ENCODE measurements at regions not wholly inside any gene's neighbourhood (a gene's known extent, or its start where the extent isn't known, plus 50 kb on each side); places are given as distances from the start of the nearest gene placed in this dataset.

DNA sequence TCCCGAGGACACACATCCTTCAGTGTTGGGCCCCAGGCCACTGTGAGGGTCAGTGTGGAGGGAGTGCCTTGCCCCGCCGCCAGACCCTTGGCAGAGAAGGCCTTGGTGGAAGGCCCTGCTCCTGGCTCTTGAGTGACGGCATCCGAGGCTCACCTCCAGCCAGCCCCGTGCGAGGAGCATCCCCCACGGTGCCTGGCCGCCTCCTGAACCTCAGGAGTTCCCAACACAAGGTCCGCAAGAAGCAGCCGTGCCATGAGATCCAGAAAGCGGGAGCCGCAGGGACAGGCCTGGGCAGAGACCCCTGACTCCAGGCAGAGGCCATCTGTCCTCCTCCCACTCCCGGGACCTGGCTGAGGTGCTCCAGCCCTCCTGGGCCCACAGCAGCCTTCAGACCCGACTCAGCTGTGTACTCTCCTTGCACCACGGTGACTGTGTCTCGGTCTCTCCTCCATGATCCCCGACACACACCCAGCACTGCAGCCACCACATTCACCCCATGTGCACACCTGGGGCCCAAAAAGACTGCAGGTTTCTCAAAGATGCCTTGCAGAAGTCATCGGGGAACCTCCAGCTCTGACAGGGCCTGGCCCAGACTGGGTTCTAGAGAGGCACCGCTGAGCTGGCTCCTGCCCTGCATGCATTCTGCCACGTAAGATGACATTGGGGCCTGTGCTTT, 870.2 kb downstream of the BRD1 start:
- no peaks in the 10 kb centered on the region for H3K4me1 ChIP-seq (ENCODE audit: insufficient read depth, low read length)
- H3K27me3 ChIP-seq (ENCODE audit: insufficient read depth, low read length) = no peaks in the 10 kb centered on the region
- H3K36me3 ChIP-seq (ENCODE audit: insufficient read depth, low read length) = no peaks in the 10 kb centered on the region
- no peak overlapping the region for H3K4me3 ChIP-seq (ENCODE audit: low read length)
- no peak overlapping the region for H2AFZ ChIP-seq (ENCODE audit: low read depth, low read length)
- no peaks in the 10 kb centered on the region for H3K9me3 ChIP-seq (ENCODE audit: low read length)

DNA sequence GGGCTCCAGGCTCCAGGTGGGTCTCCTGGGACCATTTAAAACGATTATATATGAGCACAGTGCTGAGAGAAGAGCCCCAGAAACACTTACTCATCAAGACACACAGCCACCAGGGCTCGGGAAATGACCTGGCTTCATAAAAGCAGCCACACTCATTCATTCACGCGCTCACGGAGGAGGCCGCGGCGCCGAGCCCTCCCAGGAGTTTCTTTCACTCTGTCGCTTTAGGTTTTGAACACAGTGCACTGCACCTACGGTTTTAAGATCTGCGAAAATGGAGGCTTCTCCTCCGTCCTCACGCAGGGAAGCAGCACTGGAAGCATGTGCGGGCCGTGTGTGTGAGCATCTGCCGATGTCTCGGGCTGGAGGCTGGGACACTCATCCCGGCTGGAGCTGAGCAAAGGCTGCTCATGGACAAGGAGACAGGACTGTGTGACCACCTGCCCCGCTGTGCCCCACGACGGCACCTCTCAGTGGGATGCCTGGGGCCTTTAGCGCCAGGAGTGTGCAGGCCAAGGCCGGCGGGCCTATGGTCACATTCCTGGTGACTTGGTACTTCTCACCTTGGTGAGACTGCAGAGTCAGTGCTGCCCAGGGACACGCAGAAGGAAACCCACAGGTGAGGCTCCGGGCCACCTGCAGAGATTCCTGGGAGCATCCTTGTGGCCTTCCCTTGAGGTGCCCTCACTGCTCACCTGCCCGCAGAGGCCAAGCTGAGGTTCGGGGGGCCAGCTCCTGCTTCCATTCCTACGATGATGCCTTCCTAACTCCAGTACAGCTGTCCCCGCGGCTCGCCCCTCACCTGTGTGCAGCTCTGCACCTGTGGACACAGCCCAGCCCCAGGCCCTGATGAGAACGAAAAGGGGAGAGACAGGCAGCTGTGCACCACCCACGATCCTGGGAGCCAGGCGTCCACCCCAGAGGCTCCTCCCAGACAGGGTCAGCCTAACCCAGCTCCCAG, 872.0 kb downstream of the BRD1 start:
- H3K4me3 ChIP-seq (ENCODE audit: low read length) = no peak overlapping the region
- no peaks in the 10 kb centered on the region for H3K27me3 ChIP-seq (ENCODE audit: insufficient read depth, low read length)

GRCh38 chr22:48954781-48955311, 872.8 kb downstream of the BRD1 start:
- Histone ChIP-seq H3K27me3 (ENCODE audit: insufficient read depth, low read length) (no peaks in the 10 kb centered on the region), H3K4me1 (ENCODE audit: insufficient read depth, low read length) (no peaks in the 10 kb centered on the region), H2AFZ (ENCODE audit: low read depth, low read length) (no peak overlapping the region), H3K9me3 (ENCODE audit: low read length) (no peaks in the 10 kb centered on the region), H3K4me3 (ENCODE audit: low read length) (no peak overlapping the region), H3K36me3 (ENCODE audit: insufficient read depth, low read length) (no peaks in the 10 kb centered on the region)

More for the DNA sequence above, 872.0 kb downstream of the BRD1 start:
- H3K9me3 ChIP-seq (ENCODE audit: low read length) = no peaks in the 10 kb centered on the region
- H2AFZ ChIP-seq (ENCODE audit: low read depth, low read length) = no peak overlapping the region
- H3K36me3 ChIP-seq (ENCODE audit: insufficient read depth, low read length) = no peaks in the 10 kb centered on the region
- no peaks in the 10 kb centered on the region for H3K4me1 ChIP-seq (ENCODE audit: insufficient read depth, low read length)

GRCh38 chr22:48953830-48954229, 873.8 kb downstream of the BRD1 start:
- H3K27me3 ChIP-seq (ENCODE audit: insufficient read depth, low read length) = no peaks in the 10 kb centered on the region
- H2AFZ ChIP-seq (ENCODE audit: low read depth, low read length) = no peak overlapping the region
- no peaks in the 10 kb centered on the region for H3K9me3 ChIP-seq (ENCODE audit: low read length)
- no peaks in the 10 kb centered on the region for H3K4me1 ChIP-seq (ENCODE audit: insufficient read depth, low read length)
- no peak overlapping the region for H3K4me3 ChIP-seq (ENCODE audit: low read length)
- H3K36me3 ChIP-seq (ENCODE audit: insufficient read depth, low read length) = no peaks in the 10 kb centered on the region

DNA sequence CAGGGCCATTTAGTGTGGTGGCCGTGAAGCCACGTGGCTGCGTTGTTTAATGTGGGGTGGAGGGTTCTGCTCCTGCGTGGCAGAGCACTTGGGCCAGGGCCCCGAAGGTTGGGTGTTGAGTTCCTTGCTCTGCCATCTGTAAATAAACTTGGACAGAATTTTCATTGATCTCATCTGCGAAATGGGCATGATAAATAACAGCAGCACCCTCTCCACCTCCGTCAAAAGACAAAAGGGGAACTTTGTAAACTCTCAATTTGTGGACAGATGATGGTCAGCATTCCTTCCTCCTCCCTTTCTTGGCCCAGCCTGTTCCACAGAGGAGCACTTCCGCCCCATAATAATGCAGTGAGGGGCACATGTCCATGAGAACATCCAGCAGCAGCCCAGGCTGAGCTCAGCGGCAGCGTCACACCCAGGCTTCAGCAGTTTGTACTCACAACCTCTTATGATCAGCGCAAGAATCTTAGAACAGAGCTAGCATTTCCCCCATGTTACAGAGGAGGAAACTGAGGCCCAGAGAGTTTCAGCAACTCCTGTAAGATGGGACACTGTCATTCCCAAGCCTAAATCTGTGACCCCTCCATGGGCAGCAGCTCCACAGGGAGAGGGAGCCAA, 874.5 kb downstream of the BRD1 start:
- H3K9me3 ChIP-seq (ENCODE audit: low read length) = no peaks in the 10 kb centered on the region
- H3K4me1 ChIP-seq (ENCODE audit: insufficient read depth, low read length) = no peaks in the 10 kb centered on the region
- H3K36me3 ChIP-seq (ENCODE audit: insufficient read depth, low read length) = no peaks in the 10 kb centered on the region
- H3K27me3 ChIP-seq (ENCODE audit: insufficient read depth, low read length) = no peaks in the 10 kb centered on the region
- H2AFZ ChIP-seq (ENCODE audit: low read depth, low read length) = no peak overlapping the region
- no peak overlapping the region for H3K4me3 ChIP-seq (ENCODE audit: low read length)

- Histone ChIP-seq H3K36me3 (ENCODE audit: insufficient read depth, low read length) (no peaks in the 10 kb centered on the region), H3K4me1 (ENCODE audit: insufficient read depth, low read length) (no peaks in the 10 kb centered on the region), H2AFZ (ENCODE audit: low read depth, low read length) (no peak overlapping the region), H3K4me3 (ENCODE audit: low read length) (no peak overlapping the region), H3K9me3 (ENCODE audit: low read length) (no peaks in the 10 kb centered on the region), H3K27me3 (ENCODE audit: insufficient read depth, low read length) (no peaks in the 10 kb centered on the region)
Measured at GRCh38 chr22:48952256-48953102, 875.2 kb downstream of the BRD1 start.

GRCh38 chr22:48951836-48952235, 875.8 kb downstream of the BRD1 start:
- H3K9me3 ChIP-seq (ENCODE audit: low read length) = no peaks in the 10 kb centered on the region
- H3K27me3 ChIP-seq (ENCODE audit: insufficient read depth, low read length) = no peaks in the 10 kb centered on the region
- H3K4me3 ChIP-seq (ENCODE audit: low read length) = no peak overlapping the region
- no peaks in the 10 kb centered on the region for H3K36me3 ChIP-seq (ENCODE audit: insufficient read depth, low read length)
- H3K4me1 ChIP-seq (ENCODE audit: insufficient read depth, low read length) = no peaks in the 10 kb centered on the region
- H2AFZ ChIP-seq (ENCODE audit: low read depth, low read length) = no peak overlapping the region

GRCh38 chr22:48950151-48950915, 877.3 kb downstream of the BRD1 start:
- no peaks in the 10 kb centered on the region for H3K4me1 ChIP-seq (ENCODE audit: insufficient read depth, low read length)
- H3K36me3 ChIP-seq (ENCODE audit: insufficient read depth, low read length) = no peaks in the 10 kb centered on the region
- no peaks in the 10 kb centered on the region for H3K9me3 ChIP-seq (ENCODE audit: low read length)
- H3K27me3 ChIP-seq (ENCODE audit: insufficient read depth, low read length) = no peaks in the 10 kb centered on the region
- H2AFZ ChIP-seq (ENCODE audit: low read depth, low read length) = no peak overlapping the region
- H3K4me3 ChIP-seq (ENCODE audit: low read length) = no peak overlapping the region

GRCh38 chr22:48949375-48950149, 878.1 kb downstream of the BRD1 start:
- Histone ChIP-seq H2AFZ (ENCODE audit: low read depth, low read length) (no peak overlapping the region), H3K9me3 (ENCODE audit: low read length) (no peaks in the 10 kb centered on the region), H3K36me3 (ENCODE audit: insufficient read depth, low read length) (no peaks in the 10 kb centered on the region), H3K27me3 (ENCODE audit: insufficient read depth, low read length) (no peaks in the 10 kb centered on the region), H3K4me1 (ENCODE audit: insufficient read depth, low read length) (no peaks in the 10 kb centered on the region), H3K4me3 (ENCODE audit: low read length) (no peak overlapping the region)

DNA sequence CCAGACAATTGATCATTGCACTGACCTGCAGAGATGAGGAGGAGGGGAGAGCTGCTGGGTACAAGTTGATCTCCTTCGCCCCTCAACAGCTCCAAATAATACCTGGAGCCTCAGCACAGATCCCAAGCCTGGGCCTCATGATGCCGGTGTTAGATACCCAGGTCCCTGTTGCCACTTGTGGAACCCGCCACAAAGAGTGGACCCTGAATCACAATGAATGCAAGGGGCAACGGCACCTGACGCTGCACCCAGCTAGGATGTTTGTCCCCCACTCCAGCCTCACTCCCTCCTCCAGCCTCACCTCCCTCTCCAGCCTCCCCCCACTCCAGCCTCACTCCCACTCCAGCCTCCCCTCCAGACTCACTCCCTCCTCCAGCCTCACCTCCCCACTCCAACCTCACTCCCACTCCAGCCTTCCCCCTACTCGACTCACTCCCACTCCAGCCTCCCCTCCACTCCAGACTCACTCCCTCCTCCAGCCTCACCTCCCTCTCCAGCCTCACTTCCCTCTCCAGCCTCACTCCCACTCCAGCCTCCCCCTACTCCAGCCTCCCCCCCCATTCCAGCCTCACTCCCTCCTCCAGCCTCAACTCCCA, 879.0 kb downstream of the BRD1 start:
- Histone ChIP-seq H3K27me3 (ENCODE audit: insufficient read depth, low read length) (no peaks in the 10 kb centered on the region), H3K4me3 (ENCODE audit: low read length) (no peak overlapping the region)

DNA sequence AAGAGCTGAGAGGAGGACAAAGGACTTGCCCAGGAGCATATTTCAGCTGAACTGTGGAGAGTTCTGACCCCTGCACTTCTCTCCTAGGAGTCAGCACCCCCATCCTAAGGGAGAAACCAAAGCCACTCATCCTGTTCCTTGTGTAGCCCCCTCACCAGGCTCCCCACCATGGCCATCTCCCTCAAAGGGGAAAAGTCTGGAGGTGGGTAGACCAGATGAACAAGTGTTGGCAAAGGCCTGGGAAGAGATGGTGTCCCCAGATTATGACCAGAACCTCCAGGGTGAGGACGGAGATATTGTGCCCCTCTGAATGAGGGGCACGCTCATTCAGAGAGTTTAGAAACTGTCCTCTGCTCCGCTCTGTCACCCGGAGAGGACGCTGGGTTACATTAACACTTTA, 880.0 kb downstream of the BRD1 start:
- no peaks in the 10 kb centered on the region for H3K4me1 ChIP-seq (ENCODE audit: insufficient read depth, low read length)
- H3K27me3 ChIP-seq (ENCODE audit: insufficient read depth, low read length) = peaks cover under 1% of the 10 kb centered on the region
- H2AFZ ChIP-seq (ENCODE audit: low read depth, low read length) = no peak overlapping the region
- H3K9me3 ChIP-seq (ENCODE audit: low read length) = no peaks in the 10 kb centered on the region
- no peaks in the 10 kb centered on the region for H3K36me3 ChIP-seq (ENCODE audit: insufficient read depth, low read length)
- H3K4me3 ChIP-seq (ENCODE audit: low read length) = no peak overlapping the region

More for the DNA sequence above, 879.0 kb downstream of the BRD1 start:
- H3K9me3 ChIP-seq (ENCODE audit: low read length) = no peaks in the 10 kb centered on the region
- no peak overlapping the region for H2AFZ ChIP-seq (ENCODE audit: low read depth, low read length)
- no peaks in the 10 kb centered on the region for H3K36me3 ChIP-seq (ENCODE audit: insufficient read depth, low read length)
- H3K4me1 ChIP-seq (ENCODE audit: insufficient read depth, low read length) = no peaks in the 10 kb centered on the region

All from neuron (in vitro differentiated cells).